ENCODE measurements at regions not wholly inside any gene's neighbourhood (a gene's known extent, or its start where the extent isn't known, plus 50 kb on each side); places are given as distances from the start of the nearest gene placed in this dataset.

DNA sequence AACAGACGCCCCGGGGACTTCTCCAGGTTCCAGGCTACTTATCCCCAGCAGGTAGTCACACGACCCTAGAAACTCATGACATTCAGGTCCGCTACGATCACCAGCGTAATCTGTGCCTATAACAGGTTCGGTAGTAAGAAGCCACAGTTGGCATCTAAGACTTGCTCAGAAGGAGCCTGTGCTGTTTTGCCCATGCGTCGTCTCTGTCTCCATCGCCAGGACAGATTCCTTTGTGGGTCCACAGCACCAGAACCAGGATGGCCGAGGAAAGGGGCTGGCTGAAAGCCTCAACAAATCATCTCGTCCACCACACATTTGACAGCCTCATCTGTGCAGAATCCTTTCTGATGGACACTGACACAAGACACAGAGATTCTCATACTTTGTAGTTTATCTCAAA, 319.5 kb upstream of the AGA start:
- no peak for TF ChIP-seq CTCF (IDR thresholded peaks at IDR 0.05)
- TF ChIP-seq POLR2A (IDR thresholded peaks at IDR 0.05): no peak
